Activated CD8-positive, alpha-beta T cell treated with anti-CD3 and anti-CD28 coated beads, Interleukin-2, amount 10 ng/mL, durations not matched to agents 7 days and 5 days (primary cell): ENCODE measurements at regions not wholly inside any gene's neighbourhood (a gene's known extent, or its start where the extent isn't known, plus 50 kb on each side); places are given as distances from the start of the nearest gene placed in this dataset.

Experiments used
- ATAC-seq: fragments of 150-1000 bp; cut with Tn5 transposase; one replicate; pipeline ENCODE4 v1.10.0; 2021; ENCODE audit warnings: moderate library complexity
- CTCF ChIA-PET: fragments of 350-600 bp; sonication (Branson Sonifier 250); formaldehyde crosslinking; loops from one replicate; lab custom pipeline; 2021; ENCODE audit warnings: antibody characterized with exemption; lab: Charles Lee
- POLR2A ChIA-PET: fragments of 350-600 bp; sonication (Branson Sonifier 250); formaldehyde crosslinking; loops from one replicate; lab custom pipeline; 2021; ENCODE audit warnings: antibody characterized with exemption; lab: Charles Lee
- DNase-seq: peaks from one replicate; pipeline ENCODE4 v3.0.0-alpha.2; 2020
- H3K27ac Mint-ChIP-seq: one replicate; pipeline ENCODE4 v1.8.0; 2021; ENCODE audit warnings: mild to moderate bottlenecking, mixed read lengths
- H3K27me3 Mint-ChIP-seq: one replicate; pipeline ENCODE4 v1.8.0; 2021; ENCODE audit warnings: low read depth, mixed read lengths
- H3K36me3 Mint-ChIP-seq: one replicate; pipeline ENCODE4 v1.8.0; 2021; ENCODE audit warnings: low read depth, mixed read lengths
- H3K4me1 Mint-ChIP-seq: one replicate; pipeline ENCODE4 v1.8.0; 2021; ENCODE audit warnings: low read depth, mixed read lengths
- H3K4me3 Mint-ChIP-seq: one replicate; pipeline ENCODE4 v1.8.0; 2021; ENCODE audit warnings: mild to moderate bottlenecking, mixed read lengths
- H3K9me3 Mint-ChIP-seq: one replicate; pipeline ENCODE4 v1.8.0; 2022; ENCODE audit warnings: mixed read lengths; ENCODE audit not compliant: insufficient read depth

- CTCF ChIA-PET = no interaction called here
- no peaks in the 10 kb centered on the region for H3K36me3 Mint-ChIP-seq
- H3K9me3 Mint-ChIP-seq = no peaks in the 10 kb centered on the region
- no peak for ATAC-seq
- no peak overlapping the region for H3K27ac Mint-ChIP-seq
- POLR2A ChIA-PET = no interaction called here
- H3K4me1 Mint-ChIP-seq = no peaks in the 10 kb centered on the region
- no peak overlapping the region for H3K4me3 Mint-ChIP-seq
- no peak for DNase-seq
- H3K27me3 Mint-ChIP-seq = peaks cover 2% of the 10 kb centered on the region
Observed at GRCh38 chr12:13566292-13566691, 369.8 kb downstream of the EMP1 start.

DNA sequence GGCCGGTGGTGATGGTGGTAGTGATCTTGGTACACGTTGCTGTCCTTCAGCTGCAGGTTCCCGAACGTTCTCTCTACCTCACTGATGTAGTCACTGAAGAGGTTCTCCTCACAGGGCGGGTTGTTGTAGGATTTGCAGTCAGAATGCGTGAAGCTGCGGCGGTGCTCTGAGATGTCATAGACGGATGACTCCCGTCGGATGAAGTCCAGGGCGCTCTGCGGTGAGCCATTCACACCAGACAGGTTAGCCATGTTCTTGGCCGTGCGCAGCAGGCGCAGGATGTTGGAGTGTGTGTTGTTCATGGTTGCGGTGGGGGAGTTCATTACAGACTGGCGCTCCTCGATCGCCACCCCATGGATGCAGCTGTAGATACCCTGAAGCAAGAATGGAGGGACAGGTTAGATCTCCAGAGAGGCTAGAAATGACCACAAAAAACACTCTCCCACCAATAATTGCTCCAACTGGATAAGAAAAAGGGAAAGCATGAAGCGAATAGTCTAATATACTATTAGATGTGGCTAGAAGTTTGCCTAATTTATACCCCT is 367.8 kb downstream of the EMP1 start:
- CTCF ChIA-PET = interaction anchor here (1.2 kb wide), 1 partner anchor 309 kb away, joined by 3 read pairs; no protein-coding TSS in a partner anchor
- Mint-ChIP-seq H3K4me3 (no peak overlapping the region), H3K9me3 (no peaks in the 10 kb centered on the region)

DNA sequence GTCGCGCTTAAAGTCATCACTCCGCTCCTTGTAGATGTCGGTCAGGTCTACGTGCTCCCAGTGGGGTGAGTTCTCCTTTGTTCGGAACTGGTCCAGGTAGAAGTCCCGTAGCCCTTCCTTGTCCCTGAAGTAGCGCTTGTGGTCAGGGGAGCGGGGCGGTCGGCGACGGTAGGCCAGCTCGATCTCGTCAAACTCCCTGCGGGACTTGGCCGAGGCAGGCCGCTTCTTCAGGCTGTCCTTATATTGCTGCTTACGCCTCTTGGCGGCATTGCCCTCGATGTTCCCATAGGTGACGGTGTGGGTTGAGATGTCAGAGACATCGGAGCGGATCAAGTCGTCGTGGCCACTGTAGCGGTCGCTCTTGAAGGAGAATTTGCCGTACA is 367.2 kb downstream of the EMP1 start:
- CTCF ChIA-PET = no interaction called here
- ATAC-seq (no peak), DNase-seq (no peak)
- POLR2A ChIA-PET = no interaction called here
- no peaks in the 10 kb centered on the region for H3K4me1 Mint-ChIP-seq
- no peaks in the 10 kb centered on the region for H3K36me3 Mint-ChIP-seq
- no peaks in the 10 kb centered on the region for H3K9me3 Mint-ChIP-seq
- no peak overlapping the region for H3K27ac Mint-ChIP-seq
- H3K4me3 Mint-ChIP-seq = no peak overlapping the region
- H3K27me3 Mint-ChIP-seq = no peaks in the 10 kb centered on the region

More for the DNA sequence above, 367.8 kb downstream of the EMP1 start:
- POLR2A ChIA-PET = no interaction called here
- H3K36me3 Mint-ChIP-seq = no peaks in the 10 kb centered on the region
- H3K27me3 Mint-ChIP-seq = peaks cover under 1% of the 10 kb centered on the region
- no peak for DNase-seq
- no peak overlapping the region for H3K27ac Mint-ChIP-seq
- ATAC-seq = no peak
- no peaks in the 10 kb centered on the region for H3K4me1 Mint-ChIP-seq

DNA sequence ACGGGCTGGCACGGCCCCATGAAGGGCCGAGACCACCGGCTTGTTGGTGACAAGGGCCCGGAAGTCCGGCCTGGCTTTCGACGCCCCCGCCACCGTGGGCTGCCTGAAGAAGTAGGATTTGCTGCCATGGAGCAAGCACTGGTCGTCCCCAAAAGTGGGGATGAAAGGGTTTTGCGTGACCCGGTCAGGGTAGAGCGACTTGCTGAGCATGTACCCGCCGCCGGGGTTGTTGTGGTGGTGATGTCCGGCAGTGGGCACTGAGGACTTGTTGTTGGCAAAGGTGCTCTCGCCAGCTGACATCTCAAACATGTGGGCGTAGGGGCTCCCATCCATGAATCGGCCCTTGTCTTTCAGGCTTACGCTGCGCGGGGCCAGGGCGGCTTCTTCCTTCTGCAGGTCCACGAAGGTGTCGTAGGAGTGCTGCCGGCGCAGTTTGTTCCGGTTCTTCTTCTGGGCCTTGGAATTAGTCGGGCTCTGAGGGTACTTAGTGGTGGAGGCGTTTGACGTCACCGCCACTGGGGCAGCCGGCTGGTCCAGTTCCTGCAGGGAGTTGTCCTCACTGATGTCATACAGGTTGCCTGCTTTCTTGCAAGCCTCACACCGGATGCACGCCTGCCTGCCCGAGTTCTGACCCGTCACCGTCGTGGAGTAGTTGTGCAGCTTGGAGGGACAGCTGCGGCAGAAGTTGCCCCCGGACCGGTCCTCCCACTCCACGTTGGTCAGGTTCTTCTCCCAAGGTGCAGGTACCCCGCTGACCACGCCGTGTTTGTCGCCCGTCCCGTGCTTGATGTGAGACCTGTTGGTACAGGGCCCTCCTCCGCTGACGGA is 366.6 kb downstream of the EMP1 start:
- no peaks in the 10 kb centered on the region for H3K36me3 Mint-ChIP-seq
- ChIA-PET CTCF (no interaction called here), POLR2A (no interaction called here)
- no peaks in the 10 kb centered on the region for H3K9me3 Mint-ChIP-seq
- H3K27ac Mint-ChIP-seq = no peak overlapping the region
- H3K4me3 Mint-ChIP-seq = no peak overlapping the region
- H3K4me1 Mint-ChIP-seq = no peaks in the 10 kb centered on the region
- ATAC-seq (no peak), DNase-seq (no peak)
- no peaks in the 10 kb centered on the region for H3K27me3 Mint-ChIP-seq

- DNase-seq (no peak), ATAC-seq (no peak)
- ChIA-PET POLR2A (no interaction called here), CTCF (no interaction called here)
- Mint-ChIP-seq H3K9me3 (no peaks in the 10 kb centered on the region), H3K27me3 (no peaks in the 10 kb centered on the region), H3K27ac (no peak overlapping the region), H3K4me3 (no peak overlapping the region), H3K4me1 (no peaks in the 10 kb centered on the region), H3K36me3 (no peaks in the 10 kb centered on the region)
Observed at GRCh38 chr12:13561923-13562322, 365.4 kb downstream of the EMP1 start.

- ATAC-seq (no peak), DNase-seq (no peak)
- CTCF ChIA-PET = no interaction called here
- Mint-ChIP-seq H3K4me3 (no peak overlapping the region), H3K27ac (no peak overlapping the region), H3K36me3 (no peaks in the 10 kb centered on the region), H3K9me3 (no peaks in the 10 kb centered on the region), H3K4me1 (no peaks in the 10 kb centered on the region), H3K27me3 (no peaks in the 10 kb centered on the region)
- POLR2A ChIA-PET = no interaction called here
Observed at GRCh38 chr12:13559318-13559978, 362.9 kb downstream of the EMP1 start.

GRCh38 chr12:13552830-13553229 is 356.3 kb downstream of the EMP1 start:
- POLR2A ChIA-PET = no interaction called here
- no peak for ATAC-seq

GRCh38 chr12:13547283-13547682 is 350.8 kb downstream of the EMP1 start:
- Mint-ChIP-seq H3K9me3 (no peaks in the 10 kb centered on the region), H3K36me3 (no peaks in the 10 kb centered on the region), H3K27me3 (peaks cover 2% of the 10 kb centered on the region), H3K4me3 (no peak overlapping the region), H3K4me1 (no peaks in the 10 kb centered on the region), H3K27ac (no peak overlapping the region)
- ATAC-seq (no peak), DNase-seq (no peak)
- POLR2A ChIA-PET = no interaction called here
- CTCF ChIA-PET = interaction anchor here (1.2 to 2.7 kb wide), 2 partner anchors 13 to 292 kb away, joined by 4 to 10 read pairs; no protein-coding TSS in a partner anchor

More at GRCh38 chr12:13552830-13553229, 356.3 kb downstream of the EMP1 start:
- Mint-ChIP-seq H3K4me3 (no peak overlapping the region), H3K27me3 (no peaks in the 10 kb centered on the region), H3K9me3 (no peaks in the 10 kb centered on the region), H3K36me3 (no peaks in the 10 kb centered on the region), H3K4me1 (no peaks in the 10 kb centered on the region), H3K27ac (no peak overlapping the region)
- CTCF ChIA-PET = interaction anchor here (1.0 kb wide), 1 partner anchor 9 kb away, joined by 3 read pairs; no protein-coding TSS in a partner anchor
- no peak for DNase-seq

- Mint-ChIP-seq H3K27ac (no peak overlapping the region), H3K36me3 (no peaks in the 10 kb centered on the region), H3K4me1 (no peaks in the 10 kb centered on the region), H3K4me3 (no peak overlapping the region), H3K9me3 (no peaks in the 10 kb centered on the region), H3K27me3 (peaks cover 2% of the 10 kb centered on the region)
- DNase-seq (no peak), ATAC-seq (no peak)
- ChIA-PET POLR2A (no interaction called here), CTCF (interaction anchor here (2.7 kb wide), 1 partner anchor 12 kb away, joined by 10 read pairs; no protein-coding TSS in a partner anchor)
Observed at GRCh38 chr12:13546231-13546630, 349.7 kb downstream of the EMP1 start.

DNA sequence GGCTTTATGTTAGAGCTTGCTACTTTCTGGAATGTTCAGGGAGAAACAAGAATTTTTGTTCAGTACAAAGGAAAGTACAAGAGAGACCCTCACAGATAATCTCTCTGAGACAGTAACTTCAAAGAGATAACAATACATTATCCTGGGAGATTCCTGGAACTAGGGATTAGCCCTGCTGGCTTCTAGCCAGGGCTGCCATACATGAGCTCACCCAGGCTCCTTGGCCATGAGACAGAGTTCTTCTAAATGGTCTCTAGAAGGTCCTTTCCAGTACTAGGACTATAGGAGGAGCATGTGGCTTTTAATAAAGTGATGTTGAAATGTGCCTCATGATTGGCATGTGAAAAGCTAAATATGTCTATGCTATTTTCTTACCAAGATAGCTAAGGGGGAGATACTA is 342.5 kb downstream of the EMP1 start:
- no peaks in the 10 kb centered on the region for H3K9me3 Mint-ChIP-seq
- no peak overlapping the region for H3K27ac Mint-ChIP-seq
- H3K4me1 Mint-ChIP-seq = no peaks in the 10 kb centered on the region
- H3K27me3 Mint-ChIP-seq = no peaks in the 10 kb centered on the region
- H3K4me3 Mint-ChIP-seq = no peak overlapping the region
- H3K36me3 Mint-ChIP-seq = no peaks in the 10 kb centered on the region
- CTCF ChIA-PET = no interaction called here
- ATAC-seq (no peak), DNase-seq (no peak)
- POLR2A ChIA-PET = no interaction called here

GRCh38 chr12:13538136-13538535 is 341.6 kb downstream of the EMP1 start:
- no peaks in the 10 kb centered on the region for H3K4me1 Mint-ChIP-seq
- ATAC-seq (no peak), DNase-seq (no peak)
- CTCF ChIA-PET = no interaction called here
- H3K27me3 Mint-ChIP-seq = no peaks in the 10 kb centered on the region
- H3K4me3 Mint-ChIP-seq = no peak overlapping the region
- POLR2A ChIA-PET = no interaction called here
- H3K9me3 Mint-ChIP-seq = no peaks in the 10 kb centered on the region
- H3K36me3 Mint-ChIP-seq = no peaks in the 10 kb centered on the region
- H3K27ac Mint-ChIP-seq = no peak overlapping the region

DNA sequence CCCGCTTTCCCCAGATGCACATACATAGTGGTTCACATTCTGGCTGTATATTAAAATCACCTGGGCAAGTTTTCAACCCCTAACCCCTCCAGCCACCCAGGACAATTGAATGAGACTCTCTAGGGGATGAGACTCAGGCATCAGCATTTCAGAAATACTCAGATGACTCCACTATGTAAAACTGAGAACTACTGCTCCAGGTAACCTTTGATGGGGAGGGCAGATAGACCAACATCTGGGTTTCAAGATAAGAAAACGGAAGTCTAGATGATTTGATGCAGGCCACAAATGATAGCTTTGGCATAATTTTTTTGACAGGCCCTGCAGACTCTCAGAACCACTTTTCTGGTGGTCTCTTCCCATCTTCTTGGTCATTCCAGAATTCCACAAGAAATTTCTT is 341.1 kb downstream of the EMP1 start:
- DNase-seq = no peak
- no peak for ATAC-seq
- Mint-ChIP-seq H3K27me3 (no peaks in the 10 kb centered on the region), H3K9me3 (no peaks in the 10 kb centered on the region), H3K27ac (no peak overlapping the region), H3K4me1 (no peaks in the 10 kb centered on the region), H3K36me3 (no peaks in the 10 kb centered on the region), H3K4me3 (no peak overlapping the region)
- POLR2A ChIA-PET = no interaction called here
- CTCF ChIA-PET = no interaction called here
